ENCODE measurements at regions not wholly inside any gene's neighbourhood (a gene's known extent, or its start where the extent isn't known, plus 50 kb on each side); places are given as distances from the start of the nearest gene placed in this dataset.

DNA sequence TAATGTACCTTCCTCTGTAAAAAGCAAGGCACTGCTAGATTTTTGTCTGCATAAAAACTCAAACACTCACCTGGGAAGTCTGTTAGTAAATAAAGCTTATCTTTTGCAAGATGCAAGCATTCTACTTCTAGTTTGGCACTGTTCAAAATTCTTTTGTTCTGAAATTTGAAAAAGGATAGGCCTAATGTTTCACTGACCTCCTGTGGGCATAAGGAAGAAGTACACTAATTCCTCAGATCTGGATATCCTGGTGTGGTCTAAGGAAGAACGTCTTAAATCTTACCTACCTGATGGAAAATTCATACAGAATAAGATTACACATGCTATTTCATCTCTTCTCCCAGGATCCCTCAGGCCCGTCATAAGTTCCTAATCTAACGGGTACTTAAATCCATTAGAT, 93.5 kb upstream of the CAMK1G start:
- Histone ChIP-seq H3K4me3 (ENCODE audit: severe bottlenecking) (no peak overlapping the region), H3K36me3 (ENCODE audit: low read depth) (no peaks in the 10 kb centered on the region), H3K4me1 (ENCODE audit: insufficient read depth, poor library complexity, severe bottlenecking) (peaks cover 5% of the 10 kb centered on the region), H3K27ac (ENCODE audit: poor library complexity, severe bottlenecking) (no peak overlapping the region), H3K9me3 (ENCODE audit: severe bottlenecking) (no peaks in the 10 kb centered on the region), H3K27me3 (ENCODE audit: insufficient read depth, poor library complexity, severe bottlenecking) (no peaks in the 10 kb centered on the region)
- DNase-seq (ENCODE audit: low spot score) (no peak), ATAC-seq (ENCODE audit: low read depth) (0 out of 3 replicates have a peak, but pooled peaks have one; percentile 36)
- TF ChIP-seq, protein P1, sequence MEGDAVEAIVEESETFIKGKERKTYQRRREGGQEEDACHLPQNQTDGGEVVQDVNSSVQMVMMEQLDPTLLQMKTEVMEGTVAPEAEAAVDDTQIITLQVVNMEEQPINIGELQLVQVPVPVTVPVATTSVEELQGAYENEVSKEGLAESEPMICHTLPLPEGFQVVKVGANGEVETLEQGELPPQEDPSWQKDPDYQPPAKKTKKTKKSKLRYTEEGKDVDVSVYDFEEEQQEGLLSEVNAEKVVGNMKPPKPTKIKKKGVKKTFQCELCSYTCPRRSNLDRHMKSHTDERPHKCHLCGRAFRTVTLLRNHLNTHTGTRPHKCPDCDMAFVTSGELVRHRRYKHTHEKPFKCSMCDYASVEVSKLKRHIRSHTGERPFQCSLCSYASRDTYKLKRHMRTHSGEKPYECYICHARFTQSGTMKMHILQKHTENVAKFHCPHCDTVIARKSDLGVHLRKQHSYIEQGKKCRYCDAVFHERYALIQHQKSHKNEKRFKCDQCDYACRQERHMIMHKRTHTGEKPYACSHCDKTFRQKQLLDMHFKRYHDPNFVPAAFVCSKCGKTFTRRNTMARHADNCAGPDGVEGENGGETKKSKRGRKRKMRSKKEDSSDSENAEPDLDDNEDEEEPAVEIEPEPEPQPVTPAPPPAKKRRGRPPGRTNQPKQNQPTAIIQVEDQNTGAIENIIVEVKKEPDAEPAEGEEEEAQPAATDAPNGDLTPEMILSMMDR (IDR thresholded peaks at IDR 0.05; ENCODE audit: poor library complexity, severe bottlenecking), result peak; percentile 58

- ATAC-seq (ENCODE audit: low read depth) (no peak), DNase-seq (ENCODE audit: low spot score) (no peak)
- Histone ChIP-seq H3K36me3 (ENCODE audit: low read depth) (no peaks in the 10 kb centered on the region), H3K27ac (ENCODE audit: poor library complexity, severe bottlenecking) (no peak overlapping the region), H3K4me1 (ENCODE audit: insufficient read depth, poor library complexity, severe bottlenecking) (peaks cover 4% of the 10 kb centered on the region), H3K4me3 (ENCODE audit: severe bottlenecking) (no peak overlapping the region), H3K9me3 (ENCODE audit: severe bottlenecking) (no peaks in the 10 kb centered on the region), H3K27me3 (ENCODE audit: insufficient read depth, poor library complexity, severe bottlenecking) (no peaks in the 10 kb centered on the region)
- TF ChIP-seq, protein P1 (IDR thresholded peaks at IDR 0.05; ENCODE audit: poor library complexity, severe bottlenecking), result no peak
Observed at GRCh38 chr1:209491031-209491430, 92.5 kb upstream of the CAMK1G start.

GRCh38 chr1:209491496-209491895, 92.0 kb upstream of the CAMK1G start:
- Histone ChIP-seq H3K36me3 (ENCODE audit: low read depth) (no peaks in the 10 kb centered on the region), H3K27ac (ENCODE audit: poor library complexity, severe bottlenecking) (no peak overlapping the region), H3K9me3 (ENCODE audit: severe bottlenecking) (no peaks in the 10 kb centered on the region), H3K27me3 (ENCODE audit: insufficient read depth, poor library complexity, severe bottlenecking) (no peaks in the 10 kb centered on the region), H3K4me1 (ENCODE audit: insufficient read depth, poor library complexity, severe bottlenecking) (peaks cover 4% of the 10 kb centered on the region), H3K4me3 (ENCODE audit: severe bottlenecking) (no peak overlapping the region)
- DNase-seq (ENCODE audit: low spot score), result no peak
- TF ChIP-seq, protein P1 (IDR thresholded peaks at IDR 0.05; ENCODE audit: poor library complexity, severe bottlenecking), result no peak
- no peak for ATAC-seq (ENCODE audit: low read depth)

- Histone ChIP-seq H3K4me3 (ENCODE audit: severe bottlenecking) (no peak overlapping the region), H3K9me3 (ENCODE audit: severe bottlenecking) (no peaks in the 10 kb centered on the region), H3K27me3 (ENCODE audit: insufficient read depth, poor library complexity, severe bottlenecking) (no peaks in the 10 kb centered on the region), H3K27ac (ENCODE audit: poor library complexity, severe bottlenecking) (no peak overlapping the region), H3K36me3 (ENCODE audit: low read depth) (no peaks in the 10 kb centered on the region), H3K4me1 (ENCODE audit: insufficient read depth, poor library complexity, severe bottlenecking) (peaks cover 1% of the 10 kb centered on the region)
- ATAC-seq (ENCODE audit: low read depth) (no peak), DNase-seq (ENCODE audit: low spot score) (no peak)
- TF ChIP-seq, protein P1 (IDR thresholded peaks at IDR 0.05; ENCODE audit: poor library complexity, severe bottlenecking), result no peak
Observed at GRCh38 chr1:209491897-209492296, 91.6 kb upstream of the CAMK1G start.

- no peaks in the 10 kb centered on the region for H3K4me1 ChIP-seq (ENCODE audit: insufficient read depth, poor library complexity, severe bottlenecking)
- DNase-seq (ENCODE audit: low spot score) (no peak), ATAC-seq (ENCODE audit: low read depth) (no peak)
- H3K4me3 ChIP-seq (ENCODE audit: severe bottlenecking), result no peak overlapping the region
- no peak overlapping the region for H3K27ac ChIP-seq (ENCODE audit: poor library complexity, severe bottlenecking)
- TF ChIP-seq, protein P1 (IDR thresholded peaks at IDR 0.05; ENCODE audit: poor library complexity, severe bottlenecking), result no peak
- H3K27me3 ChIP-seq (ENCODE audit: insufficient read depth, poor library complexity, severe bottlenecking), result no peaks in the 10 kb centered on the region
- no peaks in the 10 kb centered on the region for H3K36me3 ChIP-seq (ENCODE audit: low read depth)
- H3K9me3 ChIP-seq (ENCODE audit: severe bottlenecking), result no peaks in the 10 kb centered on the region
Observed at GRCh38 chr1:209493559-209493958, 90.0 kb upstream of the CAMK1G start.

Measured in RWPE2 (cell line).